ENCODE measurements at regions not wholly inside any gene's neighbourhood (a gene's known extent, or its start where the extent isn't known, plus 50 kb on each side); places are given as distances from the start of the nearest gene placed in this dataset.

- Histone ChIP-seq H3K4me1 (replicated peaks in 1 of 2; ENCODE audit: control insufficient read depth in 2 of 2, insufficient read depth in 2 of 2, low read length in 2 of 2) (peaks cover 0 to 2% of the 10 kb centered on the region in 2 experiments; a peak in 1 of 5 replicates), H2AFZ (ENCODE audit: low read depth, low read length) (no peak overlapping the region), H3K4me3 (no peak overlapping the region), H3K9ac (ENCODE audit: insufficient read depth in 1 of 2, low read depth in 2 of 2, low read length in 2 of 2) (no peak overlapping the region), H3K27me3 (ENCODE audit: control insufficient read depth in 2 of 2, insufficient read depth in 2 of 2, low read length in 2 of 2) (peaks cover 14 to 15% of the 10 kb centered on the region in 2 experiments), H3K79me2 (ENCODE audit: control insufficient read depth, insufficient read depth, low read length) (no peaks in the 10 kb centered on the region), H3K27ac (ENCODE audit: extremely low read depth, low read depth, low read length) (no peak overlapping the region), H3K9me3 (replicated peaks; ENCODE audit: control insufficient read depth, insufficient read depth, low read depth, low read length) (0 out of 2 replicates have a peak, but pooled peaks cover 2% of the 10 kb centered on the region), H4K20me1 (replicated peaks; ENCODE audit: control insufficient read depth, insufficient read depth, low read length) (no peaks in the 10 kb centered on the region), H3K9me1 (ENCODE audit: control insufficient read depth, insufficient read depth, low read length) (no peaks in the 10 kb centered on the region), H3K4me2 (ENCODE audit: insufficient read depth, low read length) (no peak overlapping the region), H3K36me3 (ENCODE audit: control insufficient read depth, insufficient read depth, low read length) (no peaks in the 10 kb centered on the region)
- in situ Hi-C loops (cut with MboI) = no loop called here
- POLR2A ChIA-PET = no interaction called here
- no peak for DNase-seq (ENCODE audit: extremely low read depth in 1 of 4, low spot score in 3 of 4)
- no TSS peak for BruUV-seq (replicated peaks)
- no peak for ATAC-seq
- no peak for FAIRE-seq
- intact Hi-C loops (cut with micrococcal nuclease) = no loop called here
- CTCF ChIA-PET (ENCODE audit: low intra/inter-chr PET ratio) = no interaction called here
- 20% methylated on average over 1 of the region's 1 CpG for WGBS (ENCODE audit: insufficient coverage, low coverage, missing lambda C conversion rate)
- no peak for TF ChIP-seq CXXC5 (CRISPR knock-in tag; IDR thresholded peaks at IDR 0.05)
- TF ChIP-seq CBX3 (IDR thresholded peaks at IDR 0.05; ENCODE audit: borderline replicate concordance in 1 of 2, low read length in 2 of 2) = 0 out of 3 replicates have a peak, but pooled peaks of 1 of the 2 experiments have one; percentile 29
- 0 out of 2 replicates have a peak, but pooled peaks have one; percentile 27 for TF ChIP-seq TRIM28 (IDR thresholded peaks at IDR 0.05)
- peak; percentile 46 for TF ChIP-seq ZNF280A (IDR thresholded peaks at IDR 0.05; ENCODE audit: low read depth, partially characterized antibody)
- no peak for TF ChIP-seq CLOCK (CRISPR knock-in tag; IDR thresholded peaks at IDR 0.05; ENCODE audit: borderline replicate concordance)
- TF ChIP-seq AFF1 (IDR thresholded peaks at IDR 0.05; ENCODE audit: low read depth in 1 of 2, partially characterized antibody in 2 of 2) = no peak
- no peak for TF ChIP-seq ZNF644 (tag; IDR thresholded peaks at IDR 0.05; ENCODE audit: low read depth)
- no peak for TF ChIP-seq PHB2 (IDR thresholded peaks at IDR 0.05; ENCODE audit: low read depth)
- no peak for TF ChIP-seq PREB (CRISPR knock-in tag; IDR thresholded peaks at IDR 0.05)
- no peak for TF ChIP-seq MBD2 (IDR thresholded peaks at IDR 0.05; ENCODE audit: borderline replicate concordance, low read depth)
- TF ChIP-seq EGR1 (conservative IDR thresholded peaks at IDR 0.05) = no peak
- no peak for TF ChIP-seq FUS (optimal IDR thresholded peaks at IDR 0.05; ENCODE audit: low read depth, low read length)
These were observed 268.6 kb downstream of the QKI start for GRCh38 chr6:163683105-163683622.

All from K562 (cell line).